Caki2 (cell line): ENCODE measurements at regions not wholly inside any gene's neighbourhood (a gene's known extent, or its start where the extent isn't known, plus 50 kb on each side); places are given as distances from the start of the nearest gene placed in this dataset.

Source experiments
- DNase-seq: peaks from one replicate; pipeline ENCODE4 v3.0.0-alpha.2; 2015; ENCODE audit warnings: low read depth
- in situ Hi-C: cut with HindIII; loops from 2 replicates; pipeline ENCODE4 v1.10.0; 2016; ENCODE audit warnings: low sequenced_read_pairs, low pct_unique_long_range_greater_than_20kb, mixed read lengths

DNA sequence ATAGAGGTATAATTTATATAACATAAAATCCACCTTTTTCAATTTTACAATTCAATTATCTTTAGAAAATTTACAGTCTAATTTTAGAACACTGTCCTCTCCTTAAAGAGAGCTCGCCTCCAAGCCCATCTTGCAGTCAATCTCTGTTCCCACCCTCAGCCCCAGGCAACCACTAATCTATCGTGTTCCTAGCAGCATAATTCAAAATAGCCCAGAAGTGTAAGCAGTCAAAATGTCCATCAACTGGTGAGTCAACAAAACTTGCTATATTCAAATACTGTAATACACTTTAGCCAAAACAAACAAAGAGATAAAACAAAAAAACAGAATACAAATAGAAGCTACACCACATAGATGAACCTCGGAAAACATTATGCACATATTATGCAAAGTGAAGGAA, 1006.8 kb upstream of the EEF2KMT start:
- in situ Hi-C loops, result no loop called here
- no peak for DNase-seq

DNA sequence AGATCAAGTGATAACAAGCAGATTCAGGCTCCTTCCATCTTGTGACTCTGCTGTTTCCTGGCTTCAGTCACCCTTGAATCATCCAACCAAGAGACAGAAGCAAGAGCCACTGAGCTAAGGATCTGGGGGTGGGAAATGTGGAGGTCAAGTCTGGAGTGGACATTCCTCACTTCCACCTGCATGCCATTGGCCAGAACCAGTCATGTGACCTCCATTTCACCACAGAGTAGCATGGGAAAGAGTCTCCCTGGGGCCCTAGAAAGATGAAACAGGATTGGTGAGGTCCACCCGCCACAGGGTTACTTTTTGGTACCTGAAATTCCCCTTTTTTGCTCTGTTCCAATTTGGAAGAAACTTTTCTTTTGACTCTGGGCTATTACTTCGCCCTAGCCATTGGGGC, 1006.0 kb upstream of the EEF2KMT start:
- in situ Hi-C loops, result no loop called here
- DNase-seq, result no peak

DNA sequence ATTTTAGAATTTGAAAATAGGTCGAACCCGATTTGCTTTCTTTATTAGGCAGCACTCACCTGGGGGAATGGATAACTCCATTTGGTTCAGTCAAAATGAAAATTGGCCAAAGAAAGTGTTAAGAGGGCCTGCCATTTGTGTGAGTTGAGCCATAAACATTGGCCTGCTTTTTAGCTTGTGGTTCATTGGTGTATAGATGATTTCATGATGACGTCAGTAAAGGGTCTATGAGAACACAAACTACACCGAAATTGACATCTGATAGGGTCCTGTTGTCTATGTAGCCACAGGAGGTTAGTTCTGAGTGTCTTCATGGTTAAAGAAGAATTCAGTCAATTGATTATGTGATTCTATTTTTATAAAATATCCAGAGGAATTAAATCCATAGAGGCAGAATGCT, 1001.5 kb upstream of the EEF2KMT start:
- in situ Hi-C loops, result no loop called here
- DNase-seq, result no peak

- no peak for DNase-seq
- in situ Hi-C loops, result no loop called here
These were observed 999.5 kb upstream of the EEF2KMT start for GRCh38 chr16:6096931-6097670.

- no peak for DNase-seq
- in situ Hi-C loops, result no loop called here
These were observed 997.8 kb upstream of the EEF2KMT start for GRCh38 chr16:6095414-6095813.

GRCh38 chr16:6091021-6091420, 993.4 kb upstream of the EEF2KMT start:
- in situ Hi-C loops, result no loop called here
- DNase-seq, result no peak

DNA sequence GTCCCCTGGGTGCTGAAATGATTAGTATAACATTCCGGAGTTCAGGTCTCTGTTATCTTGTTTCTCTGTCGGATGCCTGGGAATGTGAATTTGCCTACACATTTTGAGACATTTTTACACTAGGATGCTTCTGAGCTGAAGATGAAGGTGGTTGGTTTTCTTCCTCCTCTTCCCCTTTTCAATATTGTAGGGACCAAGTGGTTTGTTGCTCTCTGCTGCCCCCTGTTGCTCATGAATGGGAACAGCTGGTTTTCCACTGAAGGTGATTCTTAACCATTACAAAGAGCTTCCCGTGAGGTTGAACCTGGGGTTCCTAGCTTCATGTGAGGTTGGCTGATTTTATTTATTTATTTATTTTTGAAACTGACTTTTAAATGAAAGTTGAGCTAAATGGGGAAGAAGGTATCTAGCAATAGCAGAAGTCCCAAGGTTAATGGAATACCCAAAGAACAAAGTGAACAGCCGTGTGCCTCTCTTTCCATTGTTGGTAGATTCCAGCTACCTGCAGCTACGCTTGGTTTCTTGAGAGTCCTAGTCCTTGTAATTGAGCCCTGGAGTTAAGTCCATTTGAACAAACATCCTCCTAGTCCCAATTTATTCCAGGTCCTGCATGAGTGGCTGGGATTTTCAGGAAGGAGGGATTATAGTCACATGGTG, 983.9 kb upstream of the EEF2KMT start:
- in situ Hi-C loops, result no loop called here
- peak; percentile 56 for DNase-seq

DNA sequence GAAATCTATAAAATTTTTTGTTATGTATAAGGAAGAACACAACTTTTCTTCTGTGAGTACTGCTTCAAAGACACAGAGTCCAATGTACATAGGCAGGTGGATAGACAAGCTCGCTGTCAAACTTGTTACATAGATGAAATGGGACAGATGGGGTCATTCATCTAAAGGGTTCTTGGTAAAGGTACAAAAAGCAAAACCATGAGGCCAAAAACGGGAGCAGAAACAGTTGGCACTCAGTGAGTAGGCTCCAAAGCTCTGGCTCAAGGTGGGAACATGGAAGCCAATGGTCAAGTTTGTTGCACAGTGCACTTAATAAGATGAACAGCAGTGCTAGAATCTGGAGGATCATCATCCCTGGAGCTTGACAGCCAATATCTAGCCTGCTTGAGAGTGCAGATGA, 979.0 kb upstream of the EEF2KMT start:
- in situ Hi-C loops, result no loop called here
- no peak for DNase-seq

DNA sequence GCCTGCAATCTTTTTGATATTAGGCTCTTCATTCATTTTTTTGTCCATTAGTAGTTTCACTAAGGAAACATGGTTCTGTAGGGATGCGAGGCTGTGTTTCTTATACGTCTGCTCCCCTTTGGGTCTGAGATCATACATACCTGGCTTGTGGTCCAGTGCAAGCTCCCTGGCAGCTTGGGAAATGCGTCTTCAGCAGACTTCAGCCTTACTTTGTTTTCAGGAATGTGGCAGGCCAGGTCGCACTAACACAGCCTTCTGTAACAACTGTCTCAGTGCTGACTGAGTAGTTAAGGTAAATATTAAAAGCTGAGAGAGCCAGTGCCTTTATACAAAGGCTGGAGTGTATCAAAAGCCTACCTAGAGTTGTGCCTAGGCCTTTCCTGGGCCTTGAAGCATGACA, 970.5 kb upstream of the EEF2KMT start:
- DNase-seq, result no peak

DNA sequence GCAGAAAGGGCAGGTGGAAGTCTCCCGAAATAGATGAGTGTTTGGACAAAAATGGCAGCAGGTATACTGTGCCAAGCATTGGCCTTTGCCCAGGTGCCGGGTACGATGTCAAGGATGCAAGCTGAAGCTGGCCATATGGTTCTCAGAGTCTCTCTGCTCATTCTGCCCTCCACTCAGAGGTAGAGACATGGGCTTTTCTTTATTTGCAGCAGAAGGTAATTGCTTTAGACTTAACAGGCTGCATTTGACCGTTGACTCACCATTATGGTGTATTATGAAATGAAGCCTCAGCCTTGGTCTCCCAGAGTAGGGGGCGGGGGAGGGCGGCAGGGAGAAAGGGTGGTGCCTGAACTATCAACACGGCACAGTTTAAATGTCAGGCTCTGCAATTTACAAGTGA, 969.1 kb upstream of the EEF2KMT start:
- DNase-seq, result no peak

More for the DNA sequence above, 970.5 kb upstream of the EEF2KMT start:
- in situ Hi-C loops, result no loop called here

GRCh38 chr16:6063526-6063925, 965.9 kb upstream of the EEF2KMT start:
- in situ Hi-C loops, result no loop called here

More for the DNA sequence above, 969.1 kb upstream of the EEF2KMT start:
- in situ Hi-C loops, result no loop called here

GRCh38 chr16:6059671-6060070, 962.1 kb upstream of the EEF2KMT start:
- in situ Hi-C loops, result no loop called here
- no peak for DNase-seq

More at GRCh38 chr16:6063526-6063925, 965.9 kb upstream of the EEF2KMT start:
- no peak for DNase-seq

DNA sequence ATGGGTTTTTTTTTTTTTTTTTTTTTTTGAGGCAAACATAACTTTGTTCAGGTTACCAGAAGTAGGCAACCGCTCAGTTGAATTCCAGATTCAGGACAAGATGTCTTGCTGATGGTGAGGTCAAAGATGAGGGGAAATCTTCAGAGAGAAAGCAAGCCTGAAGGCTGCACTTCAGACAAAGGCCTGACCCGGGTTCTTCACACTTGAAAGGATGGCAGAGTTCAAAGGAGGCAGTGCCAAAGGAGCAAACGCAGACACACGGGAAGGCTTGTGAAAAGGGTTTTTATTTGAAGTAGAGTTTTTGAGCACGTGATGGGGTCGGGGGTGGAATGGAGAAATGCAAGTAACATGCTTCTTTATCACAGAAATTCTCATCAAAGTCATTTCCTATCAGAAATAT, 960.2 kb upstream of the EEF2KMT start:
- DNase-seq, result no peak
- in situ Hi-C loops, result no loop called here

DNA sequence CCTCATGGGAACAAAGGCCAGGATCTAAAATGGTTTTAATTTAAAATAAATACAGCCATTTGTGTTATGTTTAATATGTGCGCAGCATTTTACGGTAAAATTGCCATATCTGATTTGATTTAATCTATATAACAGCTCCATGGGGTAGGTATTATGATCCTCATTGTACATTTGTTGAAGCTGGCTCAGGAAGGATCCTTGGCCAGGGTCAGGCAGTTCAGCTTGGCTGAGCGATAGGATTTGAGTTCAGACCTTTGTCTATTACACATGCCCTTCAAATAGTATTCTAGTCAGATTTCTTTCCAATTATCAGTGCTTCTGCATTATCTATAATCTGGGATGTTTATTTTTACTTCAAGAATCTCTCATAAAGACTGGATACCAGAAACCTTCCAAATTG, 950.4 kb upstream of the EEF2KMT start:
- in situ Hi-C loops, result no loop called here
- DNase-seq, result no peak

DNA sequence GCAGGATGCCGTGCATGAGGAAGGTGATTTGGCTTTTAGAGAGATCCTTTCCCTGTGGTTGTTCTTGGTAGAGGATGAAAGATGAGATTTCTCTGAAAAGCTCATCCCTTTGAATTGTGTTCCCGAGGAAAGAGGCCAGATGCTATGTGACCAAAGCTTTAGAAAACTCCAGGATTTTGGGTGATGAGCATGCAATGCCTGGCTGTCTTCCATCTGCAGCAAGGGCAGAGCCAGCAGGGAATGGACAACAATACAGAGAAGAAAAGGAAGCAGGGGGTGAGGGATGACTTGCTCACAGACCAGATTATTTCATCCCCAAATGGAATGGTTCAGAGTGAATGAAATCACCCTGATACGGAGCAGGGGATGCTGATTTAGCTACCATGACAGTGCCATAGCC, 949.7 kb upstream of the EEF2KMT start:
- DNase-seq, result no peak
- in situ Hi-C loops, result no loop called here

DNA sequence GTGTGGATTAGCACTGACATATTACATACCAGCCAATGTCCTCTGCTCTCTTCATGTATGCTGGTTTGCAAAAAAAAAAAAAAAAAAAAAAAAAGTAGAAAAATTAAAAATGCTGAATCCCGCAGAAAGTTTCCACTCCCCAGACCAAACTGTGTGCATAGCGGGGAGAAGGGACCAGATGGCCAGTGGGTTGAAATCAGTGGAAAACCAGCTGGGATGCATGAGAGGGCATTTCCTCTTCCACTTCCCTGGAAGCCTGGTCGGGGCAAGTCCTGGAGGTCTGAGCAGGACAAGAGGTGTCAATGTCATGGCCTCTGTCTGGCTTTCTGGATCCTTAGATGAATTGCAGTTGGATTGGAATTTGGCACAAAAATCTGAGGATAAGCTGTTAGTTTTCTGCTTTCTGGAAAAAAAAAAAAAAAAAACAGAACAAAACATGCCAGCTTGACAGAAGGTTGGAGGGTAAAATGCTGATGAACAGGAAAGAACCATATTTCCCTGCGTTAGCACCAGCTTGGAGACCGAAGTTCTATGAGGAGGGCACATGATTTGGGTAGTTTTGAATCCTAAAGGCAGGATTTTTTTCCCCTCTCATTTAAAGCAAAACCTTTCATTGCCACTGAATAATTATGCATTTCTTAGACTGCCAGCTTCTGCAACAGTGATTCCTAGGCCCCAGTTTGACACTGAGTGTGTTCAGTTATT, 941.5 kb upstream of the EEF2KMT start:
- in situ Hi-C loops, result no loop called here

GRCh38 chr16:6035161-6035560, 937.6 kb upstream of the EEF2KMT start:
- in situ Hi-C loops, result no loop called here
- no peak for DNase-seq

More for the DNA sequence above, 941.5 kb upstream of the EEF2KMT start:
- DNase-seq, result no peak

- in situ Hi-C loops, result no loop called here
- DNase-seq, result no peak
These were observed 936.9 kb upstream of the EEF2KMT start for GRCh38 chr16:6034511-6034910.

GRCh38 chr16:6032438-6032837, 934.8 kb upstream of the EEF2KMT start:
- in situ Hi-C loops, result no loop called here
- DNase-seq, result no peak
